HuH-7.5 (cell line): ENCODE measurements at regions not wholly inside any gene's neighbourhood (a gene's known extent, or its start where the extent isn't known, plus 50 kb on each side); places are given as distances from the start of the nearest gene placed in this dataset.

Experiments
- DNase-seq: peaks from one replicate; pipeline ENCODE4 v3.0.0; 2011; ENCODE audit warnings: low spot score

- DNase-seq: no peak
Measured at GRCh38 chr21:35692311-35692710, 368.0 kb downstream of the SETD4 start.

DNA sequence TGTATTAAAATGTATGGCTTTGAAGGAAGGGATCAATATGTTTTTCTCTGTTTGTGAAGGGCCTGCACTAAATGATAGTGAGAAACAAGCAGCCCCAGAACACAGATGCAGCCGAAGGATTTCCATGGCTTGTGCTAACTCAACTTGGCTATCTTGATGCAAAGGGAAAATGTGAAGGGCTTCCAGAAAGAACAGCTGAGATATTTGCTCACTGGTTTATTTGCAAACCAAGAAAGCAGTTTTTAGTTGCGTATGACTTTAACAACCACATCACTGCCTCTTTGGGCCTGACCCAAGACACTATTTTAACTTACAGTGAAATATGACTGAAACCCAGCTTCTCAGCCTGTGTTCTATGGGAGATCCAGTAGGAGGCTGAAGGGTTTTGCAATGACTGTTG lies 369.9 kb downstream of the SETD4 start:
- DNase-seq: no peak

- no peak for DNase-seq
Measured at GRCh38 chr21:35686156-35686555, 374.2 kb downstream of the SETD4 start.

- no peak for DNase-seq
Measured at GRCh38 chr21:35683664-35684304, 376.5 kb downstream of the SETD4 start.

DNA sequence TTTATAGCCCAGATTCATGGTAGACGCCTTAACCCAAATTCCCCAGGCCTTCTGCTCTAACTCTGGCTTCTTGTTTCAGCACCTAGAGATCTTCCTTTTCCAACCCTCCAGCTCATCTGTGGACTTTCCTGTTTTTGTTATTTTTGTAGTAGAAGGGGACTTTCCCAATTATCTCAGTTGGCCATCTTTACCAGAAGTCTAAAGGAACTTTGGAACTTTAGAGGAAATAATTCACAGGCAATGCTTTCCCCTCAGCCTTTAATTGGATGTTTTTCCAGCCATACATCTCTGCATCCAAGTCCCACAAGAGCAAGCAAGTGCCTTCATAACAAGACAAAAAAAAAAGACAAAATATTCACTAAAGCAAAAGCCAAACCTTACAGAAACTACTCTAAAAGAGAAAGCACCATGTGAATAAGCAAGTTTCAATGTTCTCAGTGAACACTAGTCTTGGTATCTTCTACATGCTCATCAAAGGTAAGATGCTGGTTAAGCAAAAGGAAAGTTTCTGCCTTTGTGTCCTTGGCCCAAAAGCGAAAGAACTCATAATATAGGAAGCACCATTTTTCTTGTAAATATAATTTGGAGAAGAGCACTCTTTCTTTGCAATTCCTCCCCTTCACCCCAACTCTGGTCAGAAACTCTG lies 377.3 kb downstream of the SETD4 start:
- DNase-seq: no peak

- DNase-seq: no peak
Measured at GRCh38 chr21:35681946-35682345, 378.4 kb downstream of the SETD4 start.

- DNase-seq: no peak
Measured at GRCh38 chr21:35679076-35679475, 381.2 kb downstream of the SETD4 start.

GRCh38 chr21:35678393-35678792 lies 381.9 kb downstream of the SETD4 start:
- DNase-seq: no peak

- no peak for DNase-seq
Measured at GRCh38 chr21:35677298-35677841, 383.0 kb downstream of the SETD4 start.

- DNase-seq: no peak
Measured at GRCh38 chr21:35674895-35675470, 385.3 kb downstream of the SETD4 start.

- no peak for DNase-seq
Measured at GRCh38 chr21:35674091-35674671, 386.1 kb downstream of the SETD4 start.

DNA sequence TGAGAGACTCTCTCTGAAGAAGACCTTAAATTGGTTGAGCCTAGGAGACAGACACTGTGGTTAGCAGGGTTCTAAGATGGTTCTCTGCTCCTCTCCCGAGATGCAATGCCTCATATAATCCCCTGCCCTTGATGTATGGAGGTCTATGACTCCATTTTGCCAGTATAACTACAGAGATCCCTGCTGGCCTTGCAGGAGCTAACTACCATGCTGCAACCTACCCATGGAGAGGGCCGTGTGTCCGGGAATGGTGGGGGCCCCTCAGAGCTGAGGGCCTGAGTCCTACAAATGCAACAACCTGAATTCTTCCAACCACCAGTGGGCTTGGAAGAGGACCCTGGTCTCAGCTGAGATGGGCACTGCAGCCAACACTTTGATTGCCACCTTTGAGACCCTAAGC lies 388.0 kb downstream of the SETD4 start:
- no peak for DNase-seq

DNA sequence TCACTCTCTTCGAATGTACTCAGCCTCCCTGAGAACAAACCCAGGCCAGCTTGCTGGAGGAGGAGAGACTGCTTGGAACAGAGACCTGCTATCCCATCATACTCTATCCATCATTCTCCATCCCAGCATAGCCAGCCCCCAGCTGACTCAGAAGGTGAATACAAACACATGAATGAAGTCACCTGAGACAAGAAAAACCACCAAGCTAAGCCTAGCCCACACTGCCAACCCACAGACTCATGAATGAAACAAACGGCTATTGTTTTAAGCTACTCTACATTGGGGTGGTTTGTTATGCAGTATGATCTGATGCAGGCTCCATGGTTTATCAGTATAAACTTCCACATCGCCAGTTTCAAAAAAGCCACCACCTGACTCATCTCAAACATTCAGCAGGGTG lies 395.6 kb downstream of the SETD4 start:
- DNase-seq: no peak

- no peak for DNase-seq
Measured at GRCh38 chr21:35663856-35664606, 396.3 kb downstream of the SETD4 start.

GRCh38 chr21:35658242-35658641 lies 402.1 kb downstream of the SETD4 start:
- no peak for DNase-seq

DNA sequence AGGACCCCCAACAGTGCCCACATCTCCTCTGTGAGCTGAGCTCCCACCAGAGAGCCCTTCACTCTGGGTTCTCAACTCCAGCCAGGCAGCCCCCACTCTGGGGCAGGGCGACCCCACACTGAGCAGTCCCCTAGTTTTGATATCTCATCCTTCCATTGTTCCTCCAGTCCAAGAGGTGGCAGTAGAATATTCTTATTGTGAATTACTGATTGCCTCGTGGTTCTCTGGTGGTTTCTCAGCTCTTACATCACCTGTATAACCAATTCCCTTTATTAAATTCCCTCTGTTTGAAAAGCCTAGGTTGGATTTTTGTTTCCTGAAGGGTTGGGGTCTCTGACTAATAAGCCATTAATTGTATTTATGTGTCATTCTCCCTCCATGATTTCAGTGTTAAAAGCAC lies 407.5 kb downstream of the SETD4 start:
- no peak for DNase-seq

- DNase-seq: no peak
Measured at GRCh38 chr21:35652196-35652595, 408.1 kb downstream of the SETD4 start.

GRCh38 chr21:35651196-35651595 lies 409.1 kb downstream of the SETD4 start:
- DNase-seq: no peak

DNA sequence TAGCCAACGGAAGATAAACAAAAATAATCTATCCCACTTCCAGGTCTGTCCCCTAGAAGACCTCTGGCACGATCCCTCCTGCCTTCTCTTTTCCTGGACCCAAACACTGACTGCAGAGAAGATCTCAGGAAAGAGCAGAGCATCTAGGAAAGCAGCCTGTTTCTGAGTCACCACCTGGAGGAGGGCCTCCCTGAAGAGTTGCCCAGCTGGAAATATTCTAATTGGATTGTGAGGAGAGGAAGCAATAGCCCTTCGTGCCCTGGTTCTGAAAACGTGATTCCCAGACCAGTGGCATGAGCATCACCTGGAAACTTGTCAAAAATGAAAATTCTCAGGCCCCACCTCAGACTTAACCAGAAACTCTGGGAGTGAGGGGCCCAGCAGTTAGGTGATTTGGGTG lies 411.1 kb downstream of the SETD4 start:
- DNase-seq: no peak

GRCh38 chr21:35648512-35648911 lies 411.8 kb downstream of the SETD4 start:
- no peak for DNase-seq

GRCh38 chr21:35646606-35647005 lies 413.7 kb downstream of the SETD4 start:
- no peak for DNase-seq

GRCh38 chr21:35645991-35646390 lies 414.3 kb downstream of the SETD4 start:
- no peak for DNase-seq
